Stimulated activated naive CD8-positive, alpha-beta T cell treated with anti-CD3 and anti-CD28 coated beads, Interleukin-15, amount 100 ng/mL, for 72 hours (primary cell): ENCODE measurements at regions not wholly inside any gene's neighbourhood (a gene's known extent, or its start where the extent isn't known, plus 50 kb on each side); places are given as distances from the start of the nearest gene placed in this dataset.
"Not testable (repeated sequence)": the region's sequence is repeated elsewhere in the genome, so short reads cannot be mapped to it uniquely, and the experiment has no call there.

Source experiments
- ATAC-seq: fragments of 150-1000 bp; cut with Tn5 transposase; 2 replicates; pipeline ENCODE4 v1.10.0; 2021; ENCODE audit warnings: mild to moderate bottlenecking, moderate library complexity
- DNase-seq, 2 donors: peaks; one replicate each; pipeline ENCODE4 v3.0.0; 2021 to 2022
- H3K27ac Mint-ChIP-seq, 2 donors: one replicate each; pipeline ENCODE4 v1.8.0; 2022; ENCODE audit warnings: mild to moderate bottlenecking in 2 of 2, mixed read lengths in 2 of 2, moderate library complexity in 2 of 2
- H3K27me3 Mint-ChIP-seq: one replicate; pipeline ENCODE4 v1.8.0; 2022; ENCODE audit warnings: mixed read lengths
- H3K4me1 Mint-ChIP-seq: one replicate; pipeline ENCODE4 v1.8.0; 2022; ENCODE audit warnings: mild to moderate bottlenecking, mixed read lengths
- H3K4me3 Mint-ChIP-seq, 2 donors: one replicate each; pipeline ENCODE4 v1.8.0; 2022; ENCODE audit warnings: mild to moderate bottlenecking in 2 of 2, mixed read lengths in 2 of 2, moderate library complexity in 1 of 2
- H3K9me3 Mint-ChIP-seq, 2 donors: one replicate each; pipeline ENCODE4 v1.8.0; 2022; ENCODE audit warnings: mixed read lengths in 2 of 2

DNA sequence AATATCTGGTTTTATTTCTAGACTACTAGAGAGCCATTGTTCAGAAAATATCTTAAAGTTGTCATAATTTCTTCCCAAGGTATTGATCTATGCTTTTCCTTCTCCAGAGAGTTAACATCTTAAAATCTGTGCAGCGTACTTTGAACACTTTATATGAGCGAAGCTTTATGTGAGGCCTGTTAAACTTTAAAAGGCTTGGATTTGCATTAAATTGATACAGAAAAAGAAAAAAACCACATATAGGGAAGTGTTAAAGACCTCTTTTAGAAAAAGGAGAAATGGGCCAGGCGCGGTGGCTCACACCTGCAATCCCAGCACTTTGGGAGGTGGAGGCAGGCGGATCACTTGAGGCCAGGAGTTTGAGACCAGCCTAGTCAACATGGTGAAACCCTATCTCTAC is 59.2 kb upstream of the MORC3 start:
- no peaks in the 10 kb centered on the region for H3K27me3 Mint-ChIP-seq
- peaks cover 15% of the 10 kb centered on the region for H3K4me1 Mint-ChIP-seq
- H3K27ac Mint-ChIP-seq = peak overlapping the region; percentile 89 to 93
- ATAC-seq (peak; percentile 12), DNase-seq (no peak)
- no peaks in the 10 kb centered on the region for H3K9me3 Mint-ChIP-seq
- H3K4me3 Mint-ChIP-seq = peak overlapping the region; percentile 66 to 80

DNA sequence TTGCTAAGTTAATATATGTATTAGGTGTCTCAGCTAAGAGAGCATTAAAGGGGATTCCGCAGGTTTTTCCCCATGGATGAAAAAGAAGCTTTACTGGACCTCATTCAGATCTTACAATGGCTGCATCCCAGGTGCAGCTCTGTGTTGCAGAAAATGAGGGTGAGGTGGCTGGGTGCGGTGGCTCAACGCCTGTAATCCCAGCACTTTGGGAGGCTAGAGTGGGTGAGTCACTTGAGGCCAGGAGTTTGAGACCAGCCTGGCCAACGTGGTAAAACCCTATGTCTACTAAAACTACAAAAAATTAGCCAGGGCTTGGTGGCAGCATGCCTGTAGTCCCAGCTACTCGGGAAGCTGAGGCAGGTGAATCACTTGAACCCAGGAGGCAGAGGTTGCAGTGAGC is 58.5 kb upstream of the MORC3 start:
- Mint-ChIP-seq H3K9me3 (no peaks in the 10 kb centered on the region), H3K4me3 (no peak overlapping the region), H3K27ac (peak overlapping the region in 1 of 2 donors; percentile 14), H3K27me3 (no peaks in the 10 kb centered on the region), H3K4me1 (peaks cover 15% of the 10 kb centered on the region)
- DNase-seq (no peak), ATAC-seq (no peak)

GRCh38 chr21:36263797-36264196 is 56.2 kb upstream of the MORC3 start:
- DNase-seq = no peak
- Mint-ChIP-seq H3K9me3 (no peaks in the 10 kb centered on the region), H3K27me3 (no peaks in the 10 kb centered on the region), H3K4me1 (peaks cover 15% of the 10 kb centered on the region), H3K4me3 (no peak overlapping the region), H3K27ac (no peak overlapping the region)
- ATAC-seq = no peak

DNA sequence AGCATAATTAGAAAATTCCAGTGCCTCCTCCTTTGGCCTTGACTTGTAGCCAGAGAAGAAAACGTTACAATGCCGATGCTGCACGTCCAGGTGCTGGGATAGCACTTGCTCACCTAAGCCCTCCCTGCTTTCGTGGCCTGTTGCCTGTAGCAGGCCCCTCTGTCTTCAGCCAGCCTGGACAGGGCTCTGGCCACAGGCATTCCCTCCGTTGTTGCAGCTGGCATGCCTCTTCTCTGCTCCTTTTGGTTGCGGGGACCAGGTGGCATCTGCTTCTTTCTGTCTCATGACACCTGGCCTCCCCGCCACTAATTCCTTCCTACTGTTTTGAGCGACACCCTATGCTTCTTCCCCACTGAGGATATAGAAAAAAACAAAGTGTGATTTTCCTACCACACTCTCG is 54.6 kb upstream of the MORC3 start:
- ATAC-seq = no peak
- no peak for DNase-seq
- H3K9me3 Mint-ChIP-seq = no peaks in the 10 kb centered on the region
- H3K27ac Mint-ChIP-seq = no peak overlapping the region
- H3K4me1 Mint-ChIP-seq = peaks cover 4% of the 10 kb centered on the region
- no peaks in the 10 kb centered on the region for H3K27me3 Mint-ChIP-seq
- no peak overlapping the region for H3K4me3 Mint-ChIP-seq

GRCh38 chr21:36267828-36268227 is 52.2 kb upstream of the MORC3 start:
- not testable (repeated sequence) for DNase-seq, H3K4me1 Mint-ChIP-seq, H3K4me3 Mint-ChIP-seq, H3K9me3 Mint-ChIP-seq, ATAC-seq, H3K27me3 Mint-ChIP-seq
- H3K27ac Mint-ChIP-seq = peak overlapping the region in 1 of 2 donors; percentile 37

DNA sequence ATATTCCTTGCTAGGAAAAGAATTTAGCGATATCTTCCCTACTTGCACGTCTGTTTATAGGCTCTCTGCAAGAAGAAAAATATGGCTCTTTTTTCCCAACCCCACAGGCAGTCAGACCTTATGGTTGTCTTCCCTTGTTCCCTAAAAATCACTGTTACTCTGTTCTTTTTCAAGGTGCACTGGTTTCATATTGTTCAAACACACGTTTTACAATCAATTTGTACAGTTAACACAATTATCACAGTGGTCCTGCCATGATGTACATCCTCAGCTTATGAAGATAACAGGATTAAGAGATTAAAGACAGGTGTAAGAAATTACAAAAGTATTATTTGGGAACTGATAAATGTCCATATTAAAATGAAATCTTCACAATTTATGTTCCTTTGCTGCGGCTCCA is 51.7 kb upstream of the MORC3 start:
- H3K27me3 Mint-ChIP-seq, H3K4me3 Mint-ChIP-seq, ATAC-seq, H3K27ac Mint-ChIP-seq, DNase-seq, H3K4me1 Mint-ChIP-seq, H3K9me3 Mint-ChIP-seq: not testable (repeated sequence)
